AG20443 (cell line): ENCODE measurements at regions not wholly inside any gene's neighbourhood (a gene's known extent, or its start where the extent isn't known, plus 50 kb on each side); places are given as distances from the start of the nearest gene placed in this dataset.
"Not testable (repeated sequence)": the region's sequence is repeated elsewhere in the genome, so short reads cannot be mapped to it uniquely, and the experiment has no call there.

Experiments used
- DNase-seq: peaks from one replicate; pipeline ENCODE4 v3.0.0; 2012; ENCODE audit warnings: low spot score, mixed read lengths

- no peak for DNase-seq
Observed at GRCh38 chr1:14347186-14347585, 251.3 kb upstream of the KAZN start.

- DNase-seq = no peak
Observed at GRCh38 chr1:14347776-14348175, 250.7 kb upstream of the KAZN start.

GRCh38 chr1:14350197-14350596 is 248.3 kb upstream of the KAZN start:
- DNase-seq = peak; percentile 37

- DNase-seq = no peak
Observed at GRCh38 chr1:14352897-14353296, 245.6 kb upstream of the KAZN start.

- DNase-seq = not testable (repeated sequence)
Observed at GRCh38 chr1:14361005-14361404, 237.5 kb upstream of the KAZN start.

- DNase-seq = no peak
Observed at GRCh38 chr1:14362331-14362730, 236.2 kb upstream of the KAZN start.

- DNase-seq = no peak
Observed at GRCh38 chr1:14363036-14363590, 235.4 kb upstream of the KAZN start.

- no peak for DNase-seq
Observed at GRCh38 chr1:14363707-14364413, 234.6 kb upstream of the KAZN start.

GRCh38 chr1:14365301-14365988 is 233.0 kb upstream of the KAZN start:
- DNase-seq = no peak

- DNase-seq = peak; percentile 59
Observed at GRCh38 chr1:14366091-14367018, 232.1 kb upstream of the KAZN start.

- no peak for DNase-seq
Observed at GRCh38 chr1:14367451-14367850, 231.0 kb upstream of the KAZN start.

GRCh38 chr1:14369526-14370213 is 228.8 kb upstream of the KAZN start:
- DNase-seq = no peak

GRCh38 chr1:14371771-14372497 is 226.6 kb upstream of the KAZN start:
- no peak for DNase-seq

GRCh38 chr1:14372526-14372925 is 226.0 kb upstream of the KAZN start:
- no peak for DNase-seq

GRCh38 chr1:14373081-14373758 is 225.3 kb upstream of the KAZN start:
- DNase-seq = no peak

- no peak for DNase-seq
Observed at GRCh38 chr1:14375226-14375625, 223.3 kb upstream of the KAZN start.

- peak; percentile 78 for DNase-seq
Observed at GRCh38 chr1:14377386-14377785, 221.1 kb upstream of the KAZN start.

GRCh38 chr1:14380408-14380807 is 218.1 kb upstream of the KAZN start:
- no peak for DNase-seq

- no peak for DNase-seq
Observed at GRCh38 chr1:14390816-14391215, 207.7 kb upstream of the KAZN start.

GRCh38 chr1:14392161-14392858 is 206.2 kb upstream of the KAZN start:
- DNase-seq = no peak
